ENCODE measurements at regions not wholly inside any gene's neighbourhood (a gene's known extent, or its start where the extent isn't known, plus 50 kb on each side); places are given as distances from the start of the nearest gene placed in this dataset.
"Not testable (repeated sequence)": the region's sequence is repeated elsewhere in the genome, so short reads cannot be mapped to it uniquely, and the experiment has no call there.

GRCh38 chr12:18008642-18009041 is 81.4 kb downstream of the RERGL start:
- DNase-seq, result no peak

- no peak for DNase-seq
Measured at GRCh38 chr12:17999174-17999801, 90.7 kb downstream of the RERGL start.

GRCh38 chr12:17992002-17992656 is 97.9 kb downstream of the RERGL start:
- peak; percentile 73 for DNase-seq

- DNase-seq, result no peak
Measured at GRCh38 chr12:17982556-17982955, 107.4 kb downstream of the RERGL start.

- DNase-seq, result no peak
Measured at GRCh38 chr12:17976202-17976601, 113.8 kb downstream of the RERGL start.

GRCh38 chr12:17975763-17976162 is 114.2 kb downstream of the RERGL start:
- DNase-seq, result no peak

GRCh38 chr12:17975239-17975638 is 114.8 kb downstream of the RERGL start:
- no peak for DNase-seq

- DNase-seq, result no peak
Measured at GRCh38 chr12:17971850-17972249, 118.1 kb downstream of the RERGL start.

- DNase-seq, result no peak
Measured at GRCh38 chr12:17954788-17955187, 135.2 kb downstream of the RERGL start.

- no peak for DNase-seq
Measured at GRCh38 chr12:17950898-17951297, 139.1 kb downstream of the RERGL start.

- DNase-seq, result no peak
Measured at GRCh38 chr12:17949558-17950141, 140.3 kb downstream of the RERGL start.

- DNase-seq, result peak; percentile 5
Measured at GRCh38 chr12:17928708-17929366, 161.2 kb downstream of the RERGL start.

GRCh38 chr12:17918013-17918412 is 172.0 kb downstream of the RERGL start:
- DNase-seq, result no peak

- no peak for DNase-seq
Measured at GRCh38 chr12:17884581-17884980, 205.4 kb downstream of the RERGL start.

GRCh38 chr12:17878714-17879113 is 211.3 kb downstream of the RERGL start:
- DNase-seq, result no peak

GRCh38 chr12:17875230-17875629 is 214.8 kb downstream of the RERGL start:
- DNase-seq, result no peak

GRCh38 chr12:17866802-17867201 is 223.2 kb downstream of the RERGL start:
- no peak for DNase-seq

GRCh38 chr12:17855548-17855947 is 234.4 kb downstream of the RERGL start:
- not testable (repeated sequence) for DNase-seq

- DNase-seq, result no peak
Measured at GRCh38 chr12:17853054-17853453, 236.9 kb downstream of the RERGL start.

GRCh38 chr12:17841496-17841895 is 248.5 kb downstream of the RERGL start:
- DNase-seq, result no peak

GRCh38 chr12:17829813-17830212 is 260.2 kb downstream of the RERGL start:
- no peak for DNase-seq

GRCh38 chr12:17818931-17819330 is 271.1 kb downstream of the RERGL start:
- DNase-seq, result no peak

- DNase-seq, result peak; percentile 30
Measured at GRCh38 chr12:17810399-17810798, 279.6 kb downstream of the RERGL start.

- DNase-seq, result no peak
Measured at GRCh38 chr12:17809206-17809605, 280.8 kb downstream of the RERGL start.
